ENCODE measurements at regions not wholly inside any gene's neighbourhood (a gene's known extent, or its start where the extent isn't known, plus 50 kb on each side); places are given as distances from the start of the nearest gene placed in this dataset.

DNA sequence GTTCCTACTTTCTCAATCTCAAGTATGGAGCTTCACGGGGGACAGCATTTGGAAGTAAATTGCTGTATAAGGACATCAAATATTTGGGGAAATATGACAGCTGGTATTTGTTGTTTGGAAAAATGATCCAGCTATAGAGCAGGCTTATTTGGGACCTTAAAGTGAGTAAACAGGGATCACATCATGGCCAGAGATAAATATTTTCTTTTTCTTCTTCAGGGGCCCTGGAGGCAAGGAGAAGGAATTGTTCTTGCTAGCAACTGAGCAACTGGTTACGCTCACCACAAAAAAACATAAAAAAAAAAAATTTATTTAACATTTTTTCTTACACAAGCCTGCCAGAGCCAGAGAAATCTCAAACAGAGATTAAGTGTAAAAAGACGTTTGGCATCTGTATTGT lies 277.2 kb upstream of the UGT8 start:
- H3K27ac Mint-ChIP-seq, result no peak overlapping the region
- no peaks in the 10 kb centered on the region for H3K79me2 ChIP-seq (ENCODE audit: low read depth)
- no peak overlapping the region for H3K4me3 ChIP-seq
- H3K4me2 ChIP-seq, result no peak overlapping the region
- H3K9me3 ChIP-seq (ENCODE audit: low read depth), result no peaks in the 10 kb centered on the region
- TF ChIP-seq EZH2phosphoT487 (IDR thresholded peaks at IDR 0.05) (no peak), EZH2 (IDR thresholded peaks at IDR 0.05) (no peak)
- TF ChIP-seq, protein P1, sequence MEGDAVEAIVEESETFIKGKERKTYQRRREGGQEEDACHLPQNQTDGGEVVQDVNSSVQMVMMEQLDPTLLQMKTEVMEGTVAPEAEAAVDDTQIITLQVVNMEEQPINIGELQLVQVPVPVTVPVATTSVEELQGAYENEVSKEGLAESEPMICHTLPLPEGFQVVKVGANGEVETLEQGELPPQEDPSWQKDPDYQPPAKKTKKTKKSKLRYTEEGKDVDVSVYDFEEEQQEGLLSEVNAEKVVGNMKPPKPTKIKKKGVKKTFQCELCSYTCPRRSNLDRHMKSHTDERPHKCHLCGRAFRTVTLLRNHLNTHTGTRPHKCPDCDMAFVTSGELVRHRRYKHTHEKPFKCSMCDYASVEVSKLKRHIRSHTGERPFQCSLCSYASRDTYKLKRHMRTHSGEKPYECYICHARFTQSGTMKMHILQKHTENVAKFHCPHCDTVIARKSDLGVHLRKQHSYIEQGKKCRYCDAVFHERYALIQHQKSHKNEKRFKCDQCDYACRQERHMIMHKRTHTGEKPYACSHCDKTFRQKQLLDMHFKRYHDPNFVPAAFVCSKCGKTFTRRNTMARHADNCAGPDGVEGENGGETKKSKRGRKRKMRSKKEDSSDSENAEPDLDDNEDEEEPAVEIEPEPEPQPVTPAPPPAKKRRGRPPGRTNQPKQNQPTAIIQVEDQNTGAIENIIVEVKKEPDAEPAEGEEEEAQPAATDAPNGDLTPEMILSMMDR (IDR thresholded peaks at IDR 0.05), result no peak
- H2AFZ ChIP-seq (replicated peaks), result peak overlapping the region; percentile 46
- peaks cover 5% of the 10 kb centered on the region for H3K4me1 Mint-ChIP-seq
- H3K27me3 ChIP-seq, result no peaks in the 10 kb centered on the region
- no peaks in the 10 kb centered on the region for H3K36me3 Mint-ChIP-seq
- H3K9ac ChIP-seq, result no peak overlapping the region
- H3K9me3 Mint-ChIP-seq, result no peaks in the 10 kb centered on the region
- H3K27me3 Mint-ChIP-seq (ENCODE audit: insufficient read depth, low read depth), result no peaks in the 10 kb centered on the region
- no peaks in the 10 kb centered on the region for H3F3A ChIP-seq (ENCODE audit: low read depth)
- H3K4me1 ChIP-seq, result no peaks in the 10 kb centered on the region
- H3K27ac ChIP-seq, result no peak overlapping the region
- H3K36me3 ChIP-seq, result no peaks in the 10 kb centered on the region
- no peaks in the 10 kb centered on the region for H4K20me1 ChIP-seq (ENCODE audit: low read depth)
- no peak for DNase-seq (ENCODE audit: low spot score)
- H3K4me3 Mint-ChIP-seq, result no peak overlapping the region

DNA sequence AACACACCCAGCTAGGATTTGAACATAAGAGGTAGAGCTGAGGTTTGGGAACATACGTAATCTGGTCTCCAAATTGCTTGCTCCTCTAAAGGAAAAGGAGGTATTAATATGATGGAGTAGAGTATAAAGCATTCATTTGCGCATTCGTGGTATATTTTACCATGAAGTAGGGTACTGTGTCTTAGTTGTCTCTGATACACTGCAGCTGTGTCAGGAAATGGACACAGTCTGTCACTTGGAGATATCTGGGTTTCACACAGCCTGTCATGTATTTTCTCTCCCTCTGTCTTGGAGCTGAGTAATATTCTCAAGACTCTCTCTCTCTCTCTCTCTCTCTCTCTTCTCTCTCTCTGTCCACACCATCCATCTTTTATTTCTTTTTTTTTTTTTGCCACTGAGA lies 274.8 kb upstream of the UGT8 start:
- Mint-ChIP-seq H3K9me3 (no peaks in the 10 kb centered on the region), H3K36me3 (no peaks in the 10 kb centered on the region)
- H3K79me2 ChIP-seq (ENCODE audit: low read depth), result no peaks in the 10 kb centered on the region

DNA sequence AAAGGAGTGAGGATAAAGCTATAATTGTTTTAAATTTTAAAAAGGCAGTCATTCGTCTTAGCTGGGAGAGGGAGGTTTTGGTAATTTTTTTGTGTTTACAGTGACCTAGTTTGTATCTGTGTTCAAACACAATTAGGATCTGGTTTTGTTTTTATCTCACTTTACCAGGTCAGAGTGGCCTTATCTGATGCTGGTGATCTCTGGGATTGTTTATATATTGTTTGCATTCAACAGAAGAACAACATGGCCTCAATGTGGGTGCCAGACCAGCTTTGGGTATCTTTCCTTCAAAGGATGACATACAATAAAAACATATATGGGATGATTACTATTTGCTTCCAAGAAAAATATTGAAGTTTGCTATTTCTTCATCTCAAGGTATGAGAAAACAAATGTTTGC lies 272.2 kb upstream of the UGT8 start:
- Mint-ChIP-seq H3K9me3 (no peaks in the 10 kb centered on the region), H3K36me3 (no peaks in the 10 kb centered on the region), H3K27me3 (ENCODE audit: insufficient read depth, low read depth) (no peaks in the 10 kb centered on the region), H3K27ac (no peak overlapping the region), H3K4me1 (no peaks in the 10 kb centered on the region), H3K4me3 (no peak overlapping the region)
- no peak overlapping the region for H3K27ac ChIP-seq
- no peak overlapping the region for H2AFZ ChIP-seq (replicated peaks)
- TF ChIP-seq, protein P1 (IDR thresholded peaks at IDR 0.05), result no peak
- TF ChIP-seq EZH2 (IDR thresholded peaks at IDR 0.05) (no peak), EZH2phosphoT487 (IDR thresholded peaks at IDR 0.05) (no peak)
- H3K79me2 ChIP-seq (ENCODE audit: low read depth), result no peaks in the 10 kb centered on the region
- no peak overlapping the region for H3K4me3 ChIP-seq
- no peak for DNase-seq (ENCODE audit: low spot score)
- no peak overlapping the region for H3K9ac ChIP-seq
- no peaks in the 10 kb centered on the region for H3F3A ChIP-seq (ENCODE audit: low read depth)
- H3K4me2 ChIP-seq, result no peak overlapping the region
- H4K20me1 ChIP-seq (ENCODE audit: low read depth), result no peaks in the 10 kb centered on the region
- H3K27me3 ChIP-seq, result no peaks in the 10 kb centered on the region
- no peaks in the 10 kb centered on the region for H3K4me1 ChIP-seq
- H3K9me3 ChIP-seq (ENCODE audit: low read depth), result no peaks in the 10 kb centered on the region
- H3K36me3 ChIP-seq, result no peaks in the 10 kb centered on the region

More for the DNA sequence above, 274.8 kb upstream of the UGT8 start:
- Histone ChIP-seq H4K20me1 (ENCODE audit: low read depth) (no peaks in the 10 kb centered on the region), H3K27ac (no peak overlapping the region), H3K4me2 (no peak overlapping the region), H3K4me3 (no peak overlapping the region), H3K9ac (no peak overlapping the region), H3K9me3 (ENCODE audit: low read depth) (no peaks in the 10 kb centered on the region), H3K36me3 (no peaks in the 10 kb centered on the region), H3F3A (ENCODE audit: low read depth) (no peaks in the 10 kb centered on the region), H3K4me1 (no peaks in the 10 kb centered on the region), H2AFZ (replicated peaks) (no peak overlapping the region), H3K27me3 (no peaks in the 10 kb centered on the region)
- H3K4me3 Mint-ChIP-seq, result no peak overlapping the region
- no peak for TF ChIP-seq EZH2 (IDR thresholded peaks at IDR 0.05)
- TF ChIP-seq, protein P1 (IDR thresholded peaks at IDR 0.05), result no peak
- TF ChIP-seq EZH2phosphoT487 (IDR thresholded peaks at IDR 0.05), result no peak
- no peak overlapping the region for H3K27ac Mint-ChIP-seq
- no peak for DNase-seq (ENCODE audit: low spot score)
- H3K27me3 Mint-ChIP-seq (ENCODE audit: insufficient read depth, low read depth), result no peaks in the 10 kb centered on the region
- peaks cover 5% of the 10 kb centered on the region for H3K4me1 Mint-ChIP-seq
